HepG2 (cell line): ENCODE measurements at regions not wholly inside any gene's neighbourhood (a gene's known extent, or its start where the extent isn't known, plus 50 kb on each side); places are given as distances from the start of the nearest gene placed in this dataset.

Experiments used
- CENPT ChIP-seq: sonication (generic); formaldehyde crosslinking; IDR thresholded peaks from 2 replicates; pipeline ENCODE4 v1.8.0; 2022; ENCODE audit warnings: low read depth, mild to moderate bottlenecking, moderate library complexity, missing genetic modification reagents
- EHMT2 ChIP-seq: fragments of 200-600 bp; sonication (generic); IDR thresholded peaks from 2 replicates; pipeline ENCODE4 v1.7.0; 2017; ENCODE audit warnings: antibody characterized with exemption, low read depth, low read length, borderline replicate concordance
- GABPA ChIP-seq, 2 experiments: IDR thresholded peaks; 2 replicates each; pipeline ENCODE4 v1.6.1; 2011 to 2016; ENCODE audit warnings: low read depth in 2 of 2, low read length in 1 of 2, missing biosample characterization in 1 of 2, missing genetic modification characterization in 1 of 2
- HHEX ChIP-seq: IDR thresholded peaks from 2 replicates; pipeline ENCODE4 v1.6.1; 2016; ENCODE audit warnings: control low read depth
- HOXA9 ChIP-seq: sonication (generic); formaldehyde crosslinking; IDR thresholded peaks from 2 replicates; pipeline ENCODE4 v1.8.1; 2022; ENCODE audit warnings: missing genetic modification reagents, mild to moderate bottlenecking, moderate library complexity, borderline replicate concordance
- KLF13 ChIP-seq: sonication (generic); formaldehyde crosslinking; IDR thresholded peaks from 2 replicates; pipeline ENCODE4 v1.4.0; 2020; ENCODE audit warnings: mild to moderate bottlenecking, missing genetic modification reagents
- NCOA1 ChIP-seq: sonication (generic); formaldehyde crosslinking; IDR thresholded peaks from 2 replicates; pipeline ENCODE4 v1.9.0; 2021; ENCODE audit warnings: missing genetic modification reagents
- NFYC ChIP-seq: IDR thresholded peaks from 2 replicates; pipeline ENCODE4 v1.6.1; 2016; ENCODE audit warnings: missing genetic modification reagents, missing compliant biosample characterization
- TBP ChIP-seq: sonication (generic); formaldehyde crosslinking; IDR thresholded peaks from 2 replicates; pipeline ENCODE4 v1.5.0; 2020; ENCODE audit warnings: missing genetic modification reagents
- U2AF1 ChIP-seq: fragments of 200-400 bp; formaldehyde crosslinking; optimal IDR thresholded peaks from 2 replicates; pipeline ENCODE3; 2017; ENCODE audit warnings: mild to moderate bottlenecking, low read depth, low read length
- ZNF350 ChIP-seq: sonication (generic); formaldehyde crosslinking; IDR thresholded peaks from 2 replicates; pipeline ENCODE4 v1.4.0; 2020; ENCODE audit warnings: mild to moderate bottlenecking, low read depth, missing genetic modification reagents, borderline replicate concordance
- ZNF44 ChIP-seq: sonication (generic); formaldehyde crosslinking; IDR thresholded peaks from 2 replicates; pipeline ENCODE4 v1.5.1; 2020; ENCODE audit warnings: mild to moderate bottlenecking, missing genetic modification reagents
- ZNF547 ChIP-seq: sonication (generic); formaldehyde crosslinking; IDR thresholded peaks from 2 replicates; pipeline ENCODE4 v1.5.1; 2020; ENCODE audit warnings: mild to moderate bottlenecking, missing genetic modification reagents
- ZNF563 ChIP-seq: sonication (generic); formaldehyde crosslinking; IDR thresholded peaks from 2 replicates; pipeline ENCODE4 v1.8.0; 2022; ENCODE audit warnings: mild to moderate bottlenecking, moderate library complexity, missing genetic modification reagents
- ZNF775 ChIP-seq: sonication (generic); formaldehyde crosslinking; IDR thresholded peaks from 2 replicates; pipeline ENCODE4 v1.4.0; 2020; ENCODE audit warnings: missing genetic modification reagents, mild to moderate bottlenecking, moderate library complexity, borderline replicate concordance
- TF ChIP-seq, protein P1 (sequence below): sonication (generic); formaldehyde crosslinking; IDR thresholded peaks from 2 replicates; pipeline ENCODE4 v1.8.1; 2023; ENCODE audit warnings: mild to moderate bottlenecking, missing genetic modification reagents
- TF ChIP-seq, protein P2 (sequence below): sonication (generic); formaldehyde crosslinking; IDR thresholded peaks from 2 replicates; pipeline ENCODE4 v1.5.0; 2020; ENCODE audit warnings: mild to moderate bottlenecking, missing genetic modification reagents
- TF ChIP-seq, protein P3 (sequence below): sonication (generic); formaldehyde crosslinking; IDR thresholded peaks from 2 replicates; pipeline ENCODE4 v1.9.0; 2021; ENCODE audit warnings: missing genetic modification reagents, borderline replicate concordance
- TF ChIP-seq, protein P4 (sequence below): sonication (generic); formaldehyde crosslinking; IDR thresholded peaks from 2 replicates; pipeline ENCODE4 v1.8.1; 2022; ENCODE audit warnings: low read depth, mild to moderate bottlenecking, missing genetic modification reagents

DNA sequence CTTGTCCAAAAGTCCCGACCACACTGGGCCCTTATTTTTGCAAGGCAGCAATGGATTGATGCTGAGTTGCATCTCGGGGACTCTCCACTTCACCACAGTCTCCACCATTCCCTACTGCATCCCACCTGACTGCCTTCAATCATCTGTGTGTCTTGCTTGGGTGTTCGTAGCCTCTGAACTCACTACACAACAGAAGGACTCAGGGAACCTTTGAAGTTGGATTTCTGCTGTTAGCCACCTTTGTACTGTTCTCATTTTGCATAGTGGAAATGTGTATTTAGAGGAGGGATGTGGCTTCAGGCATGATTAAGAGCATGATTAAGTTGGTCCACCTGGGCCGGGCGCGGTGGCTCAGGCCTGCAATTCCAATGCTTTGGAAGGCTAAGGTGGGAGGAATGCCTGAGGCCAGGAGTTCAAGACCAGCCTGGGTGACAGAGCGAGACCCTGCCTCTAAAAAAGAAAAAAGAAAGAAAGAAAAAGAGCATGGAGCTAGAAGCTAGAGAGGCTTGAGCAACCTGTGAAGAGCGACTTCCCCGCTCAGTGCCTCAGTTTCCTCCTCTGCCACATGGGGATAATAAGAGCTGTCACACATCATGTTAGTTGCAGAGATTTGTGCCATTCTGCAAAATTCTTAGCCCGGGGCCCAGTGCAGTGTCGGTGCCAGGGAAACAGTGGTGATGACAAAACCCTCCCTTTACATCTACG, 121.3 kb upstream of the PTPN1 start (continued):
- TF ChIP-seq NFYC (CRISPR knock-in tag) = no peak
- TF ChIP-seq HHEX = peak; percentile 73; the same call in 1 of the 2 replicates
- peak; percentile 67; the same call in 1 of the 2 replicates for TF ChIP-seq EHMT2
- no peak for TF ChIP-seq ZNF775 (CRISPR knock-in tag)
- TF ChIP-seq GABPA (IDR thresholded peaks at IDR 0.05; ENCODE audit: low read depth, low read length) = no peak
- no peak; the same call in 1 of the 2 replicates for TF ChIP-seq GABPA (CRISPR knock-in tag; IDR thresholded peaks at IDR 0.05; ENCODE audit: low read depth)
- 0 out of 2 replicates have a peak, but pooled peaks have one; percentile 3 for TF ChIP-seq ZNF547 (CRISPR knock-in tag)
- no peak for TF ChIP-seq ZNF563 (CRISPR knock-in tag)
- peak; percentile 77; the same call in 1 of the 2 replicates for TF ChIP-seq HOXA9 (CRISPR knock-in tag)
- no peak for TF ChIP-seq CENPT (CRISPR knock-in tag)
- TF ChIP-seq, protein P1, sequence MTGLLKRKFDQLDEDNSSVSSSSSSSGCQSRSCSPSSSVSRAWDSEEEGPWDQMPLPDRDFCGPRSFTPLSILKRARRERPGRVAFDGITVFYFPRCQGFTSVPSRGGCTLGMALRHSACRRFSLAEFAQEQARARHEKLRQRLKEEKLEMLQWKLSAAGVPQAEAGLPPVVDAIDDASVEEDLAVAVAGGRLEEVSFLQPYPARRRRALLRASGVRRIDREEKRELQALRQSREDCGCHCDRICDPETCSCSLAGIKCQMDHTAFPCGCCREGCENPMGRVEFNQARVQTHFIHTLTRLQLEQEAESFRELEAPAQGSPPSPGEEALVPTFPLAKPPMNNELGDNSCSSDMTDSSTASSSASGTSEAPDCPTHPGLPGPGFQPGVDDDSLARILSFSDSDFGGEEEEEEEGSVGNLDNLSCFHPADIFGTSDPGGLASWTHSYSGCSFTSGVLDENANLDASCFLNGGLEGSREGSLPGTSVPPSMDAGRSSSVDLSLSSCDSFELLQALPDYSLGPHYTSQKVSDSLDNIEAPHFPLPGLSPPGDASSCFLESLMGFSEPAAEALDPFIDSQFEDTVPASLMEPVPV (CRISPR knock-in tag) = peak; percentile 82; the same call in 1 of the 2 replicates
- TF ChIP-seq, protein P2, sequence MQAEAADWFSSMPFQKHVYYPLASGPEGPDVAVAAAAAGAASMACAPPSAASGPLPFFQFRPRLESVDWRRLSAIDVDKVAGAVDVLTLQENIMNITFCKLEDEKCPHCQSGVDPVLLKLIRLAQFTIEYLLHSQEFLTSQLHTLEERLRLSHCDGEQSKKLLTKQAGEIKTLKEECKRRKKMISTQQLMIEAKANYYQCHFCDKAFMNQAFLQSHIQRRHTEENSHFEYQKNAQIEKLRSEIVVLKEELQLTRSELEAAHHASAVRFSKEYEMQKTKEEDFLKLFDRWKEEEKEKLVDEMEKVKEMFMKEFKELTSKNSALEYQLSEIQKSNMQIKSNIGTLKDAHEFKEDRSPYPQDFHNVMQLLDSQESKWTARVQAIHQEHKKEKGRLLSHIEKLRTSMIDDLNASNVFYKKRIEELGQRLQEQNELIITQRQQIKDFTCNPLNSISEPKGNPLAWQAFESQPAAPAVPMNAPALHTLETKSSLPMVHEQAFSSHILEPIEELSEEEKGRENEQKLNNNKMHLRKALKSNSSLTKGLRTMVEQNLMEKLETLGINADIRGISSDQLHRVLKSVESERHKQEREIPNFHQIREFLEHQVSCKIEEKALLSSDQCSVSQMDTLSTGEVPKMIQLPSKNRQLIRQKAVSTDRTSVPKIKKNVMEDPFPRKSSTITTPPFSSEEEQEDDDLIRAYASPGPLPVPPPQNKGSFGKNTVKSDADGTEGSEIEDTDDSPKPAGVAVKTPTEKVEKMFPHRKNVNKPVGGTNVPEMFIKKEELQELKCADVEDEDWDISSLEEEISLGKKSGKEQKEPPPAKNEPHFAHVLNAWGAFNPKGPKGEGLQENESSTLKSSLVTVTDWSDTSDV (CRISPR knock-in tag) = no peak
- TF ChIP-seq, protein P3, sequence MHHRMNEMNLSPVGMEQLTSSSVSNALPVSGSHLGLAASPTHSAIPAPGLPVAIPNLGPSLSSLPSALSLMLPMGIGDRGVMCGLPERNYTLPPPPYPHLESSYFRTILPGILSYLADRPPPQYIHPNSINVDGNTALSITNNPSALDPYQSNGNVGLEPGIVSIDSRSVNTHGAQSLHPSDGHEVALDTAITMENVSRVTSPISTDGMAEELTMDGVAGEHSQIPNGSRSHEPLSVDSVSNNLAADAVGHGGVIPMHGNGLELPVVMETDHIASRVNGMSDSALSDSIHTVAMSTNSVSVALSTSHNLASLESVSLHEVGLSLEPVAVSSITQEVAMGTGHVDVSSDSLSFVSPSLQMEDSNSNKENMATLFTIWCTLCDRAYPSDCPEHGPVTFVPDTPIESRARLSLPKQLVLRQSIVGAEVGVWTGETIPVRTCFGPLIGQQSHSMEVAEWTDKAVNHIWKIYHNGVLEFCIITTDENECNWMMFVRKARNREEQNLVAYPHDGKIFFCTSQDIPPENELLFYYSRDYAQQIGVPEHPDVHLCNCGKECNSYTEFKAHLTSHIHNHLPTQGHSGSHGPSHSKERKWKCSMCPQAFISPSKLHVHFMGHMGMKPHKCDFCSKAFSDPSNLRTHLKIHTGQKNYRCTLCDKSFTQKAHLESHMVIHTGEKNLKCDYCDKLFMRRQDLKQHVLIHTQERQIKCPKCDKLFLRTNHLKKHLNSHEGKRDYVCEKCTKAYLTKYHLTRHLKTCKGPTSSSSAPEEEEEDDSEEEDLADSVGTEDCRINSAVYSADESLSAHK (CRISPR knock-in tag) = no peak
- TF ChIP-seq TBP (CRISPR knock-in tag) = peak; percentile 25; the same call in 1 of the 2 replicates
- TF ChIP-seq NCOA1 = no peak
- TF ChIP-seq, protein P4, sequence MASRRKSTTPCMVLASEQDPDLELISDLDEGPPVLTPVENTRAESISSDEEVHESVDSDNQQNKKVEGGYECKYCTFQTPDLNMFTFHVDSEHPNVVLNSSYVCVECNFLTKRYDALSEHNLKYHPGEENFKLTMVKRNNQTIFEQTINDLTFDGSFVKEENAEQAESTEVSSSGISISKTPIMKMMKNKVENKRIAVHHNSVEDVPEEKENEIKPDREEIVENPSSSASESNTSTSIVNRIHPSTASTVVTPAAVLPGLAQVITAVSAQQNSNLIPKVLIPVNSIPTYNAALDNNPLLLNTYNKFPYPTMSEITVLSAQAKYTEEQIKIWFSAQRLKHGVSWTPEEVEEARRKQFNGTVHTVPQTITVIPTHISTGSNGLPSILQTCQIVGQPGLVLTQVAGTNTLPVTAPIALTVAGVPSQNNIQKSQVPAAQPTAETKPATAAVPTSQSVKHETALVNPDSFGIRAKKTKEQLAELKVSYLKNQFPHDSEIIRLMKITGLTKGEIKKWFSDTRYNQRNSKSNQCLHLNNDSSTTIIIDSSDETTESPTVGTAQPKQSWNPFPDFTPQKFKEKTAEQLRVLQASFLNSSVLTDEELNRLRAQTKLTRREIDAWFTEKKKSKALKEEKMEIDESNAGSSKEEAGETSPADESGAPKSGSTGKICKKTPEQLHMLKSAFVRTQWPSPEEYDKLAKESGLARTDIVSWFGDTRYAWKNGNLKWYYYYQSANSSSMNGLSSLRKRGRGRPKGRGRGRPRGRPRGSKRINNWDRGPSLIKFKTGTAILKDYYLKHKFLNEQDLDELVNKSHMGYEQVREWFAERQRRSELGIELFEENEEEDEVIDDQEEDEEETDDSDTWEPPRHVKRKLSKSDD (CRISPR knock-in tag) = peak; percentile 69; the same call in 1 of the 2 replicates
- TF ChIP-seq KLF13 (CRISPR knock-in tag) = no peak
- TF ChIP-seq ZNF44 (CRISPR knock-in tag) = no peak
- no peak for TF ChIP-seq ZNF350 (CRISPR knock-in tag)
- peak; percentile 92 for TF ChIP-seq U2AF1
